ENCODE measurements at regions not wholly inside any gene's neighbourhood (a gene's known extent, or its start where the extent isn't known, plus 50 kb on each side); places are given as distances from the start of the nearest gene placed in this dataset.

DNA sequence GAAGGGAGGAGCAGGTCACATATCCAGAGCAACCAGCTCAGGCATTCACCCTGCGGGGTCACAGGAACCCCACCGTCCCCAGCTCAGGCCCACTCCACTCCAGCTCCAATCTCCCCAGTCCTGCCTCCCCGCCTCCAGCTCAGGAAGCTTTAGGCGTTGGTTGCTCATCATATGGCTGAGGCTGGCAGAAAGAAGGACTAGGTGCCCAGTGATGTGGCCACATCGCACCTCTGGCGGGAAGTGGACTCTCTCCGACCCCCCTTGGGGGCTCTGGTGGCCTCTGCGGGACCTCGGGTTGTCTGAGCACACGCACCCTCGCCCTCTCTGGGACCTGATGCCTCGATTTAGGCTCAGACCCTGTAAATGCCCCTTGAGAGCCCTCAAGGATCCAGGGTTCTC lies 187.7 kb downstream of the ZFP36L2 start:
- TF ChIP-seq POLR2A (IDR thresholded peaks at IDR 0.05; ENCODE audit: low read depth, low read length): no peak
- no peak for TF ChIP-seq POLR2AphosphoS5 (IDR thresholded peaks at IDR 0.05; ENCODE audit: low read depth, low read length)
- no peak for TF ChIP-seq POU2F2 (IDR thresholded peaks at IDR 0.05; ENCODE audit: low read depth, low read length)
- TF ChIP-seq SPI1 (IDR thresholded peaks at IDR 0.05; ENCODE audit: low read depth, low read length): no peak
